Stimulated activated CD8-positive, alpha-beta memory T cell treated with anti-CD3 and anti-CD28 coated beads, Interleukin-7, amount 100 ng/mL, for 24 hours (primary cell): ENCODE measurements at regions not wholly inside any gene's neighbourhood (a gene's known extent, or its start where the extent isn't known, plus 50 kb on each side); places are given as distances from the start of the nearest gene placed in this dataset.

Source experiments
- DNase-seq: peaks from one replicate; pipeline ENCODE4 v3.0.0-alpha.2; 2020; ENCODE audit warnings: low read depth

DNA sequence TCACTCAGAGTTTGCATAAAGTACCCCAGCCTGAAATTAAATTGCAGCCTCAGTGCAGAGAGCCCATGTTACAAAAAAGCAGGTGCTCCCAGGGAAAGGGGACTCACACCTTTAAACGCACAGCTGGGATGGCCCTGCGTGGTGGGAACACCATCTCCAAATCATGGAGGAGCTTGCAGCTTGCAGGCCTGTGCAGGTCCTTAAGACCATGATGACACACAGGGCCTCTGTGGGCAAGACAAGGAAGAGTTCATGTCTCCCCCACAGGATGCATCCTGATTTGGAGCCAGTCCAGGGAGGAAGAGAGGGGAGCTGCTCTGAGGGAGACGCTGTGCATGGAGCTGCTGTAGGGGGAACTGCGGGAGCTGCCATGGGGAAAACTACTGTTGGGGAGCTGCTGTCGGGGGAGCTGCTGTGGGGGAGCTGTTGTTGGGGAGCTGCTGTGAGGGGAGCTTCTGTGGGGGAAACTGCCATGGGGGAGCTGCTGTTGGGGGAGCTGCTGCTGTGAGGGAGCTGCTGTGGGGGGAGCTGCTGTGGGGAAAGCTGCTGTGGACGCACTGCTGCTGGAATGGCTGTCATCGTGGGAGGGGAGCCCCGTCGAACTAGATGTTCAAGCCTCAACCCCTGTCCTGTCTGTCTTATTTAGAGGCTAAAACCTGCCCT is 113.9 kb downstream of the MATN1 start:
- no peak for DNase-seq

DNA sequence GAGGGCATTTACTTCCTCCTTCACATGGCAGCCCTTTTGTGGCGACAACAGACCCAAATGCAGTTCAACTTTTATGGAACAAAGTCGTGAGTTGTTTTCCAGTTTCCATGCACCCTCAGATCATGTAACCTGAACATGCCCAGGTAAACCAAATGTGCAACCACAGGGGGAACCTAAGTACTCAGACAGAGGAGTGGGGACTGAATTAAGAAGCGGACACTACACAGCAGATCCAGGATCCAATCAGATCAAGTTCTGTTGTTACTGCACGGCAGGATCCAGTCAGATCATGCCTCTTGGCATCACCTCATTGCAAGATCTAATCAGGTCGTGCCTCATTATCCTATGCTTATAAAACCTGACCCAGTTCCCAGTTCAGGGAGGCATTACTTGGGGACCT is 115.7 kb downstream of the MATN1 start:
- no peak for DNase-seq

- no peak for DNase-seq
Measured at GRCh38 chr1:30606166-30606565, 117.2 kb downstream of the MATN1 start.

DNA sequence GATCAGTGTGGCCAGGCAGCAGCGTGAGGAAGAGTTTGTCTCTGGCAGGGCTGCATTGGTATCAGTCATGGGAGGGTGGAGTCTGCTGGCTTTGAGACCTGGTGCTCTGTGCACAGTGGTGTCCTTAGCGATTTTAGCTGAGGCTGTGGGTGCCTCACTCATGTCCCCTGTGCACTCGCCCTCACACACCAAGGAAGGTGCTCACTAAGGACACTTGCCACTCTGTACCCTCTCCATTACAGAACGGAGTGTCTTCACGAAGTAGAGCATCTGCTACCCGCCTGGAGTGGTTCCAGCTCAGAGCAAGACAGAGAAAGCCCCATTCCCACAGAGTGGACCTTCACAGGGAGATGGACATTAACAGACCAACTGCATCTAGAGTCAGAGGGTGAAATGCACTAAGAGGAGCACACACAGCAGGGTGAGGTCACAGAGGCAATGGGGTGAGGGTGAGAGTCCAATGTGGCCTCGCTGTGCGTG is 117.9 kb downstream of the MATN1 start:
- no peak for DNase-seq

DNA sequence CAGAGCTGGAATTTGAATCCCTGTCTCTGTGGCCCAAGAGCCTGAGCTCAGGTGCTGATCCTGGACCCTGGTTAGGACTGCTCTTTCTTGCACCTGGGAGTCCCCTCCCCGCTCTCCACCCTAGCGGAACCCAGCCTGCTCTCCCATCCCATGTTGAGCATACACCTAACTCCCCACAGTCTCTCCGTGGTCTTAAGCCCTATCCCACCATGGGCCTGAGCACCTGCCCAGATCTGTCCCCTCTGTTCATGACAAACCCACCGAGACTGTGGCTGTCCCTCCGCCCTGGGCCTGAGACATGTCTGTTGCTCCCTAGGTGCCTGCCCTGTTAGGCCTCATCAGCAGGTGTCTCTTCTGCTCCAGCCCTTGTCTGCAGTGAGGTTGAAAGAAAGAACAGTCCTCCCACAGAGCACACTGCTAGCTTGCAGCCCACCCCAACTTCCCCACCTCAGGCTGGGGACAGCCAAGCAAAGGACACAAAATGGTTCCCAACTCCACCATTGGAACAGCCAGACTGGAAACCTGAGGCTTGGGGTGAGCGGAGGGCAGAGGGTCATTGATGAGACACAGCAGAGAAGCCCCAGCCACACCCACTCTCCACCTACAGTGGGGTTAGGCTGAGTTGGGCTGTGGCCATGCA is 118.5 kb downstream of the MATN1 start:
- no peak for DNase-seq

DNA sequence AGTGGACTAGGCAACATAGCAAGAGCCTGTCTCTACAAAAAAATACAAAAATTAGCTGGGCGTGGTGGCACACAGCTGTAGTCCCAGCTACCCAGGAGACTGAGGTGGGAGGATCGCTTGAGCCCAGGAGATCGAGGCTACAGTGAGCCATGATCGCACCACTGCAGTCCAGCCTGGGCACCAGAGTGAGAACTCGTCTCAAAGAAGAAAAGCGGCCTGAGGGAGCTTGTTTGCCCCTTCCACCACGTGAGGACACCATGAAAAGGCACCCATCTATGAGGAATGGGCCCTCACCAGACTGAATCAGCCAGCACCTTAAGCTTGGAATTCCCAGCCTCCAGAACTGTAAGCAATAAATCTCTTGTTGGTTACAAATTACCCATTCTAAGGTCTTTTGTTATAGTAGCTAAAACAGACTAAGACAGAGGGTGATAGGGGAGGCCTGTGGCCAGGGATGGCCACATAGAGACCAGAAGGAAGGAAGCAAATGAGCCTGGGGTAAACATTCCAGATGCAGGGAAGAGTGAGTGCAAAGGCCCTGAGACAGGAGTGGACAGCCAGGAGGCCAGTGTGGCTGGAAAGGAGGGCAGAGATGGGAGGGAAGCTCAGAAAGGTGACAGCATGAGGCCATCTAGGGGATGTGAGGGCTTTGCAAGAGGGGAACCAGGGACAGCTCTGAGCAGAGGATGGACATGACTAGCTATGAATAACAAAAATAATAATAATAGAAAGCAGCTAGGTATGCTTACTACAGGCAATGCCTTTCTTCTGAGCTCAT is 120.1 kb downstream of the MATN1 start:
- DNase-seq: no peak

DNA sequence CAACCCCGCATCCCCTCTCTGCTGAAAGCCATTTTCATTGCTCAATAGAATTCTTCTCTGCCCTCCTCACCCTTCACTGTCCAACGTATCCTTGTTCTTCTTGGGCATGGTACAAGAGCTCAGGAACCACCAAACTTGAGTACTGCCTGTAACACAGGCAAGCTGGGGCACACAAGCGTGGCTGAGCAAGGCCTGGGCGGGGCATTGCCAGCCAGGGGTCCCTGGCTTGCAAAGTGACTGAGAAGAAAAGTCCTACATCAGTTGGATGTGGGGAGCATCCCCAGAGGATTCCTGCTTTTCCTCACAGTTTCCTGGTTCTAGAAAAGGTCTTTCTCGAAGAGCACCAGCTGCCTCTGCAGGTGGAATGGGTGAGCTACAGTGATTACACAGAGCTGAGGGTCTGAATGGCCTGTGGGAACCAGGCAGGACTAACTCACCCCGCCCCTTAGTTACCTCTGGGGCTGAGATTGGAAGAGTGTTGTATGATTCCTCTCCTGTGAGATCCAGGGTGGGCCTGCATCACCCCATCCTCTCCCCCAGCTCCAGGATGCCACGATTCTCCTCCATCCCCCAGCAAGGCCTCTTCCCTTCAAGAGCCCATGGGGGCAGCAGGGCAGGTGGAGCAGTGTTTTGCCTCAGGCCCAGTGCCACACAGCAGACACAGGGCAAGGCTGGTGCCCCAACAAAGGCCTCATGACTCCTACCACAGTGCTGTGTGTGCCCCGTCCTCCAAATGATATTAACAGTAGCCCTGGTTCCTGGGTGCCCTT is 121.9 kb downstream of the MATN1 start:
- DNase-seq: no peak

GRCh38 chr1:30600706-30601105 is 122.7 kb downstream of the MATN1 start:
- DNase-seq: no peak

- no peak for DNase-seq
Measured at GRCh38 chr1:30600258-30600657, 123.1 kb downstream of the MATN1 start.

GRCh38 chr1:30599721-30600120 is 123.7 kb downstream of the MATN1 start:
- no peak for DNase-seq

GRCh38 chr1:30598571-30599114 is 124.7 kb downstream of the MATN1 start:
- DNase-seq: no peak

- no peak for DNase-seq
Measured at GRCh38 chr1:30597711-30598110, 125.7 kb downstream of the MATN1 start.

- no peak for DNase-seq
Measured at GRCh38 chr1:30596891-30597290, 126.5 kb downstream of the MATN1 start.

- no peak for DNase-seq
Measured at GRCh38 chr1:30596470-30596869, 126.9 kb downstream of the MATN1 start.

GRCh38 chr1:30589083-30589482 is 134.3 kb downstream of the MATN1 start:
- no peak for DNase-seq

DNA sequence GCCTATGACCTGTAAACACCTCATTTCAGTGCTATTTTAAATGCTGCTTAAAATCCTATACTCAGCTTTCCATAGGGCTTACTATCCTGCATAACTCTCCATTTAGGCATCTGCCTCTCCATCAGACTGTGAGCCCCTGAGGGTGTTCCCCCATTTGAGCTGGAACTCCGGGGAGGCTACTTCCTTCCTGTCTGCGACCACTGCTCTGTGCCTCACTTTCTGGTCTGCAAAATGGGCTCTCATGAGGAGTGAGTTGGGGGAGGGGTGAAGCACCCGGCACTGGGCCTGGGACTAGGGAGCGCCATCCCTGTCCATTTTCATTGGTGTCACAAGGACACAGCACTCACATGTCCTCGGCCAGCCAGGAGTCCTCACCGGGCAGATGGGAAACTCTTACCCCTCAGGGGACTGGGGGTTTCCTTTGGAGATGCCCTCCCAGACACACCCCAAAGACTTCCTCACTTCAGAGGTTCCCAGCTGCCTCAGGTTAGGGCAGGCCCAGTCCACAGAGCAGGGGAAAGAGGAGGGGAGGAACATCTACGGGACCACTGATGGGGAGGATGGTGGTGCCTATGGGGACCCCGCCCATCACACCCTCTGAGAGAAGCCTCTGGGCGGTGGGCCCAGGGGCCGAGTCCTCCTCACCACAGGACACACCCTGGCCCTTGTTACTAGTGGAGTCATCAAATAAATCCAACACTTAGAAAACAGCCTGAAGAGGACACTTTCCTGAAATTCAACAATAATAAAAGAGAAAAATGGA is 134.9 kb downstream of the MATN1 start:
- DNase-seq: no peak

- DNase-seq: no peak
Measured at GRCh38 chr1:30586671-30587070, 136.7 kb downstream of the MATN1 start.

- no peak for DNase-seq
Measured at GRCh38 chr1:30579580-30579979, 143.8 kb downstream of the MATN1 start.

GRCh38 chr1:30575066-30575465 is 148.3 kb downstream of the MATN1 start:
- DNase-seq: no peak

- no peak for DNase-seq
Measured at GRCh38 chr1:30572192-30572591, 151.2 kb downstream of the MATN1 start.

DNA sequence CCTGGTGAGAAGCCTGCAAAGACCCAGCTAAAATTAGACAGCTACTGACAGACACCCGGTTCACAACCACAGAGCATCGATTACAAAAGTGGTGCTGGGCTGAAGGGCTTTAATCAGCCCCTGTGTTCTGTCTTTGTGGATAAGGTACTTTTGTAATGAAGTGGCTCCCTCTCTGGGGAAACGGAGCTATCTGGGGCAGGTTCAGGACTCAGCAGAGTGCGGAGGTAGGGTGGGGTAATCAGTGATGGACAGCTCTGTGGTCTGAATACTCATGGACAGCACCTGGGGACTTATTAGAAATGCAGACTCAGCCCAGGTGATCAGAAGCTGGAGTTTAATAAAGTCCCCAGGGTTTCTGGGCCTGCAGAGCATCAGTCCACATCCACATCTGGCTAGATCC is 152.0 kb downstream of the MATN1 start:
- no peak for DNase-seq
